GM12878 (cell line): ENCODE measurements at regions not wholly inside any gene's neighbourhood (a gene's known extent, or its start where the extent isn't known, plus 50 kb on each side); places are given as distances from the start of the nearest gene placed in this dataset.

ENCODE experiments used
- ATAC-seq: fragments of 200-7000 bp; cut with Tn5 transposase; 3 replicates; pipeline ENCODE4 v1.9.1; 2020; ENCODE audit warnings: mild to moderate bottlenecking, moderate library complexity
- BruUV-seq: library from RNA; stranded (reverse); fragments of 400-500 nt; replicated peaks from 2 replicates; lab custom pipeline; 2021; lab: Mats Ljungman, UMichigan
- CTCF ChIA-PET: fragments of 300-600 bp; sonication (Branson Sonifier 250); formaldehyde crosslinking; extraction: SDS; loops from one replicate; lab custom pipeline; 2021; ENCODE audit warnings: inconsistent platforms; lab: Yijun Ruan, JAX
- POLR2A ChIA-PET: fragments of 350-600 bp; formaldehyde crosslinking; extraction: SDS; loops from one replicate; lab custom pipeline; 2021; ENCODE audit warnings: inconsistent platforms; lab: Charles Lee
- RAD21 ChIA-PET: fragments of 300-600 bp; sonication (Branson Sonifier 250); formaldehyde crosslinking; loops from one replicate; lab custom pipeline; 2023; ENCODE audit warnings: antibody characterized with exemption; ENCODE audit not compliant: unreplicated experiment; lab: Charles Lee
- SMC1A ChIA-PET: fragments of 300-600 bp; sonication (Branson Sonifier 250); formaldehyde crosslinking; loops from one replicate; lab custom pipeline; 2023; ENCODE audit not compliant: unreplicated experiment, uncharacterized antibody; lab: Charles Lee
- DNase-seq: peaks from one replicate; pipeline ENCODE4 v3.0.0-alpha.2; 2011; ENCODE audit warnings: low read depth, low spot score
- FAIRE-seq: peaks from 3 replicates; lab custom pipeline; 2011; peaks lifted over from hg19 to GRCh38; lab: Jason Lieb, UNC
- H2AFZ ChIP-seq: 2 replicates; pipeline ENCODE4 v1.6.0; 2011; ENCODE audit warnings: low read depth, low read length, control low read depth; ENCODE audit not compliant: control insufficient read depth
- H3K27ac ChIP-seq: 2 replicates; pipeline ENCODE4 v1.5.1; 2011; ENCODE audit warnings: control low read depth; ENCODE audit not compliant: control insufficient read depth, insufficient read depth
- H3K27me3 ChIP-seq, 2 experiments: replicated peaks in 1 of 2; 2 replicates each; pipeline versions ENCODE4 v1.6.0 to v1.6.1; 2011; ENCODE audit warnings: low read length in 1 of 2; ENCODE audit not compliant: control insufficient read depth in 2 of 2, insufficient read depth in 2 of 2
- H3K36me3 ChIP-seq, 2 experiments: 2 replicates each; pipeline ENCODE4 v1.5.1; 2011; ENCODE audit warnings: low read length in 1 of 2; ENCODE audit not compliant: control insufficient read depth in 2 of 2, insufficient read depth in 2 of 2
- H3K4me1 ChIP-seq: 2 replicates; pipeline ENCODE4 v1.6.1; 2011; ENCODE audit warnings: mild to moderate bottlenecking, low read length, moderate library complexity, mixed read lengths; ENCODE audit not compliant: control insufficient read depth, insufficient read depth
- H3K4me2 ChIP-seq: 2 replicates; pipeline ENCODE4 v1.6.0; 2011; ENCODE audit warnings: control low read depth; ENCODE audit not compliant: control insufficient read depth, insufficient read depth
- H3K4me3 ChIP-seq: fragments of 200-600 bp; sonication (generic); 2 replicates; pipeline ENCODE4 v1.5.1; 2016
- H3K79me2 ChIP-seq: 2 replicates; pipeline ENCODE4 v1.6.0; 2011; ENCODE audit warnings: low read length; ENCODE audit not compliant: control insufficient read depth, insufficient read depth
- H3K9ac ChIP-seq: 2 replicates; pipeline ENCODE4 v1.8.0; 2011; ENCODE audit warnings: low read length, control low read depth, mixed read lengths; ENCODE audit not compliant: control insufficient read depth, insufficient read depth
- H3K9me3 ChIP-seq: replicated peaks from 3 replicates; pipeline ENCODE4 v1.5.1; 2011; ENCODE audit warnings: mild to moderate bottlenecking, low read length; ENCODE audit not compliant: control insufficient read depth, insufficient read depth
- H4K20me1 ChIP-seq: 2 replicates; pipeline ENCODE4 v1.6.0; 2011; ENCODE audit not compliant: control insufficient read depth, insufficient read depth
- BACH1 ChIP-seq: fragments of 450-650 bp; IDR thresholded peaks from 2 replicates; pipeline ENCODE4 v1.6.1; 2017; ENCODE audit warnings: mild to moderate bottlenecking, borderline replicate concordance
- CREB1 ChIP-seq: IDR thresholded peaks from 2 replicates; pipeline ENCODE4 v1.6.1; 2012; ENCODE audit warnings: low read depth, mild to moderate bottlenecking, inconsistent platforms
- IRF4 ChIP-seq: IDR thresholded peaks from 2 replicates; pipeline ENCODE4 v1.6.1; 2011; ENCODE audit warnings: low read depth, low read length
- TARDBP ChIP-seq: IDR thresholded peaks from 2 replicates; pipeline ENCODE4 v1.6.1; 2016; ENCODE audit warnings: borderline replicate concordance
- WGBS: methylation state at CpG from one replicate; pipeline ENCODE4 v1.1.6; 2016; ENCODE audit warnings: low lambda C conversion rate; ENCODE audit not compliant: insufficient replicate concordance, insufficient coverage; ENCODE audit errors: missing lambda C conversion rate; 5-methylcytosine and 5-hydroxymethylcytosine counted together
- in situ Hi-C: fragments of 300-500 bp; cut with MboI; formaldehyde crosslinking; loops from 9 replicates; pipeline ENCODE4 v1.14.3; 2018; ENCODE audit warnings: mixed read lengths
- intact Hi-C: fragments of 100-400 bp; cut with micrococcal nuclease; formaldehyde crosslinking; loops from one replicate; pipeline ENCODE4 v1.14.2; 2022; ENCODE audit not compliant: unreplicated experiment
- TF ChIP-seq, protein P1 (sequence below): fragments of 450-650 bp; IDR thresholded peaks from 2 replicates; pipeline ENCODE4 v1.6.1; 2017; ENCODE audit warnings: mild to moderate bottlenecking, moderate library complexity

DNA sequence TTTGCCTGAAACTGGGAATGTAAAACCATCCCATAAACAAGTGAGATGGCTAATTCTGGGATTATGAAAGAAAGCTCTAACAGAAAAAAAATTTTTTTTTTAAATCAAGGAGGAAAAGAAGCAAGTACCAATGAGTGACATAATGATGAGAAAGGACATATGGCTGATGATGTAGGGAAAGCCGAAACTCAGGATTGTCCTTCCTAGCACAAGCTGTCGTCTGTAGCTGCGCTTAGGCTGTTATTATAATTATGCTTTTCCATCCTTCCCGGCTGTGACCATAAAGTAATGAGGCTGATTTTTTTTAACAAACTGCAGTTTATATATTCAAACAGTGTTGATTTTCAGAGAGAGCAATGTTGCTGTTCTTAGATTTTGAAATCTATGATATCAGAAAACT is 209.8 kb upstream of the NOCT start:
- FAIRE-seq: no peak
- ChIA-PET POLR2A (no interaction called here), RAD21 (no interaction called here), SMC1A (no interaction called here), CTCF (no interaction called here)
- DNase-seq: no peak
- no peak overlapping the region for H3K27ac ChIP-seq
- intact Hi-C loops: no loop called here
- no peaks in the 10 kb centered on the region for H3K79me2 ChIP-seq
- no peak overlapping the region for H3K9ac ChIP-seq
- BruUV-seq: no TSS peak
- H3K27me3 ChIP-seq: no peaks in the 10 kb centered on the region
- no peak overlapping the region for H3K4me2 ChIP-seq
- ATAC-seq: no peak
- H3K36me3 ChIP-seq: no peaks in the 10 kb centered on the region
- H3K4me1 ChIP-seq: no peaks in the 10 kb centered on the region
- H4K20me1 ChIP-seq: no peaks in the 10 kb centered on the region; the same call in 1 of the 2 replicates
- in situ Hi-C loops: no loop called here
- H3K9me3 ChIP-seq: no peaks in the 10 kb centered on the region
- TF ChIP-seq IRF4 (no peak), CREB1 (no peak), TARDBP (no peak), BACH1 (no peak)
- TF ChIP-seq, protein P1, sequence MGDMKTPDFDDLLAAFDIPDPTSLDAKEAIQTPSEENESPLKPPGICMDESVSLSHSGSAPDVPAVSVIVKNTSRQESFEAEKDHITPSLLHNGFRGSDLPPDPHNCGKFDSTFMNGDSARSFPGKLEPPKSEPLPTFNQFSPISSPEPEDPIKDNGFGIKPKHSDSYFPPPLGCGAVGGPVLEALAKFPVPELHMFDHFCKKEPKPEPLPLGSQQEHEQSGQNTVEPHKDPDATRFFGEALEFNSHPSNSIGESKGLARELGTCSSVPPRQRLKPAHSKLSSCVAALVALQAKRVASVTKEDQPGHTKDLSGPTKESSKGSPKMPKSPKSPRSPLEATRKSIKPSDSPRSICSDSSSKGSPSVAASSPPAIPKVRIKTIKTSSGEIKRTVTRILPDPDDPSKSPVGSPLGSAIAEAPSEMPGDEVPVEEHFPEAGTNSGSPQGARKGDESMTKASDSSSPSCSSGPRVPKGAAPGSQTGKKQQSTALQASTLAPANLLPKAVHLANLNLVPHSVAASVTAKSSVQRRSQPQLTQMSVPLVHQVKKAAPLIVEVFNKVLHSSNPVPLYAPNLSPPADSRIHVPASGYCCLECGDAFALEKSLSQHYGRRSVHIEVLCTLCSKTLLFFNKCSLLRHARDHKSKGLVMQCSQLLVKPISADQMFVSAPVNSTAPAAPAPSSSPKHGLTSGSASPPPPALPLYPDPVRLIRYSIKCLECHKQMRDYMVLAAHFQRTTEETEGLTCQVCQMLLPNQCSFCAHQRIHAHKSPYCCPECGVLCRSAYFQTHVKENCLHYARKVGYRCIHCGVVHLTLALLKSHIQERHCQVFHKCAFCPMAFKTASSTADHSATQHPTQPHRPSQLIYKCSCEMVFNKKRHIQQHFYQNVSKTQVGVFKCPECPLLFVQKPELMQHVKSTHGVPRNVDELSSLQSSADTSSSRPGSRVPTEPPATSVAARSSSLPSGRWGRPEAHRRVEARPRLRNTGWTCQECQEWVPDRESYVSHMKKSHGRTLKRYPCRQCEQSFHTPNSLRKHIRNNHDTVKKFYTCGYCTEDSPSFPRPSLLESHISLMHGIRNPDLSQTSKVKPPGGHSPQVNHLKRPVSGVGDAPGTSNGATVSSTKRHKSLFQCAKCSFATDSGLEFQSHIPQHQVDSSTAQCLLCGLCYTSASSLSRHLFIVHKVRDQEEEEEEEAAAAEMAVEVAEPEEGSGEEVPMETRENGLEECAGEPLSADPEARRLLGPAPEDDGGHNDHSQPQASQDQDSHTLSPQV: no peak
- H3K4me3 ChIP-seq: no peak overlapping the region
- no peak overlapping the region for H2AFZ ChIP-seq
- 51% methylated on average over 4 of the region's 4 CpGs for WGBS
